Cardiac muscle cell (in vitro differentiated cells and primary cell): ENCODE measurements at regions not wholly inside any gene's neighbourhood (a gene's known extent, or its start where the extent isn't known, plus 50 kb on each side); places are given as distances from the start of the nearest gene placed in this dataset.
"Not testable (repeated sequence)": the region's sequence is repeated elsewhere in the genome, so short reads cannot be mapped to it uniquely, and the experiment has no call there.

Experiments
- DNase-seq, 2 donors: peaks; one replicate each; pipeline versions ENCODE4 v3.0.0 to v3.0.0-alpha.2; 2010 to 2017; ENCODE audit warnings: low read depth in 1 of 2, low spot score in 1 of 2
- H3K27ac ChIP-seq: fragments of 200-600 bp; sonication (generic); 2 replicates; pipeline ENCODE4 v1.5.1; 2016
- H3K27me3 ChIP-seq: fragments of 200-600 bp; sonication (generic); 2 replicates; pipeline ENCODE4 v1.6.0; 2016; ENCODE audit warnings: control low read depth
- H3K36me3 ChIP-seq: fragments of 200-600 bp; sonication (generic); 2 replicates; pipeline ENCODE4 v1.5.1; 2016; ENCODE audit warnings: control low read depth
- H3K4me1 ChIP-seq: fragments of 200-600 bp; sonication (generic); 2 replicates; pipeline ENCODE4 v1.8.1; 2017; ENCODE audit warnings: low read depth, mild to moderate bottlenecking, mixed run types
- H3K4me3 ChIP-seq: fragments of 200-600 bp; sonication (generic); 2 replicates; pipeline ENCODE4 v1.5.1; 2016; ENCODE audit warnings: mild to moderate bottlenecking
- H3K9me3 ChIP-seq: fragments of 200-600 bp; sonication (generic); 2 replicates; pipeline ENCODE4 v1.5.1; 2017; ENCODE audit warnings: low read depth, mild to moderate bottlenecking, control low read depth
- TF ChIP-seq, protein P1 (sequence below): IDR thresholded peaks from 2 replicates; pipeline ENCODE4 v1.5.1; 2012; ENCODE audit warnings: low read depth, mild to moderate bottlenecking, low read length

DNA sequence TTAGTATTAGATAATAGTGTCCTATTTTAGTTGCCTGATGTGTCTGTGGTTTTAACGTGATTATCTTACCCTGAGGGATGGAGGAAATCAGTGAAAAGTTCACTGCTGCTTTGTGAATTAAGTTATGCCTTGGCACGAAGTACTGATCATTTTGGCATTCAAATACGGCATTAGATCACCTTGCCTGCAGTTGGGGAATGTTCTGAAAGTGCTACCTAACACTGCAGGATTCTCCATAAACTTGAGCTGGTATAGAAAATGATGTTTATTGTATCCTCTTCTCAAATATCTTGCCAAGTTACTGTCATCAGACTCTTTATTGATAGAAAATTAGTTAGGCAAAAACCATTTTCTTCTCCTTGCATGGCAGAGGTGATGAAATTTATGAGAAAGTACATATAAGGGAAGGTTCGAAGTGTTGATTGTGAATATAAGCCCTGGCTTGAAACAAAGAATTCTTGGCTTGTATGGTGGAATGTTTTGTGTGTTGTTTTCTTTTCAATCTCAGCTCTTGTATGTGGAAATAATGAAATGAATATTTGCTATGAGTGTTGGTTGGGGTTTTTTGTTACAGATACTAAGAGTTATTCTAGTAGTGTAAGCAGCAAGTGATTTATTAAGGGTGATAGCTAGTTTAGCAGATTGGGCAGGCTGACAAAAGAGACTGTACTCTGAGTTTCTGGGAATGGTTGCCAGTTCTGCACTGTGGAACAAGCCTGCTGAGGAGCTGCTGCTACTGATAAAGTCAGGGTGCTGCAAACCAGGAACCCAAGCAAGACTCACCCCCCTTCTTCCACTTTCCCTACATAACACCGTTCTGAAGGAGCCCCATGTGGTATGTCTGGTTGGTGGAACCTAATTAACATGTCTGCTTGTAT lies 448.3 kb downstream of the PCNX1 start:
- Histone ChIP-seq H3K4me3 (no peak overlapping the region), H3K36me3 (no peaks in the 10 kb centered on the region), H3K27ac (peak overlapping the region; percentile 71), H3K9me3 (no peaks in the 10 kb centered on the region), H3K4me1 (peaks cover 19% of the 10 kb centered on the region), H3K27me3 (no peaks in the 10 kb centered on the region)
- TF ChIP-seq, protein P1, sequence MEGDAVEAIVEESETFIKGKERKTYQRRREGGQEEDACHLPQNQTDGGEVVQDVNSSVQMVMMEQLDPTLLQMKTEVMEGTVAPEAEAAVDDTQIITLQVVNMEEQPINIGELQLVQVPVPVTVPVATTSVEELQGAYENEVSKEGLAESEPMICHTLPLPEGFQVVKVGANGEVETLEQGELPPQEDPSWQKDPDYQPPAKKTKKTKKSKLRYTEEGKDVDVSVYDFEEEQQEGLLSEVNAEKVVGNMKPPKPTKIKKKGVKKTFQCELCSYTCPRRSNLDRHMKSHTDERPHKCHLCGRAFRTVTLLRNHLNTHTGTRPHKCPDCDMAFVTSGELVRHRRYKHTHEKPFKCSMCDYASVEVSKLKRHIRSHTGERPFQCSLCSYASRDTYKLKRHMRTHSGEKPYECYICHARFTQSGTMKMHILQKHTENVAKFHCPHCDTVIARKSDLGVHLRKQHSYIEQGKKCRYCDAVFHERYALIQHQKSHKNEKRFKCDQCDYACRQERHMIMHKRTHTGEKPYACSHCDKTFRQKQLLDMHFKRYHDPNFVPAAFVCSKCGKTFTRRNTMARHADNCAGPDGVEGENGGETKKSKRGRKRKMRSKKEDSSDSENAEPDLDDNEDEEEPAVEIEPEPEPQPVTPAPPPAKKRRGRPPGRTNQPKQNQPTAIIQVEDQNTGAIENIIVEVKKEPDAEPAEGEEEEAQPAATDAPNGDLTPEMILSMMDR, result no peak
- DNase-seq, result peak; percentile 12 to 83

DNA sequence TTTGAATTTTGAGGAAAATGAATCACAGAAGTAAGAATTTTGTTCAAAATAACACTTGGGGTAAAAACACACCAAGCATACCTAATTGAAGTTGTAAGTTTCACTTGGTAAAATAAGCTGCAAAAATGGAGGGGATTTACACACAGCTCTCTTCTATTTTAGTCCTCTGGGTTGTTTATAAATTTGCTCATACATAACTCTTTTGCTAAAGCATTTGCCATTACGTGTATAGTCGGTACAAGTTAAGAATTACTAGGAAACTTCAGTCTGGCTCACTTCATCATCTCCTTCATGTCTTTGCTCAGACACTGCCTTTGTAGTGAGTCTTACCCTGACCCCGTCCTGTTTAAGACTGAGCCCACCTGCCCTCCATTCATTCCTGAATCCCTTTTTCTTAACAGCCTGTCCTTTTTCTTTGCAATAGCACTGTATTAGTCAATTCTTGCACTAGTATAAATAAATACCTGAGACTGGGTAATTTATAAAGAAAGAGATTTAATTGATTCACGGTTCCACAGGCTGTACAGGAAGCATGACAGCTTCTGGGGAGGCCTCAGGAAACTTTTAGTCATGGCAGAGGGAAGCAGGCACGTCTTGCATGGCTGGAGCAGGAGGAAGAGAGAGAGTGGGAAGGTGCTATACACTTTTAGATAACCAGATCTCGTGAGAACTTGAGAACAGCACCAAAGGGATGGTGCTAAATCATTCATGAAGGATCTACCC lies 451.1 kb downstream of the PCNX1 start:
- Histone ChIP-seq H3K4me1 (peaks cover 31% of the 10 kb centered on the region), H3K9me3 (no peaks in the 10 kb centered on the region), H3K27ac (no peak overlapping the region), H3K27me3 (no peaks in the 10 kb centered on the region), H3K36me3 (no peaks in the 10 kb centered on the region), H3K4me3 (no peak overlapping the region)
- TF ChIP-seq, protein P1, result no peak
- DNase-seq, result no peak

GRCh38 chr14:71358932-71359421 lies 451.7 kb downstream of the PCNX1 start:
- DNase-seq, result not testable (repeated sequence)

DNA sequence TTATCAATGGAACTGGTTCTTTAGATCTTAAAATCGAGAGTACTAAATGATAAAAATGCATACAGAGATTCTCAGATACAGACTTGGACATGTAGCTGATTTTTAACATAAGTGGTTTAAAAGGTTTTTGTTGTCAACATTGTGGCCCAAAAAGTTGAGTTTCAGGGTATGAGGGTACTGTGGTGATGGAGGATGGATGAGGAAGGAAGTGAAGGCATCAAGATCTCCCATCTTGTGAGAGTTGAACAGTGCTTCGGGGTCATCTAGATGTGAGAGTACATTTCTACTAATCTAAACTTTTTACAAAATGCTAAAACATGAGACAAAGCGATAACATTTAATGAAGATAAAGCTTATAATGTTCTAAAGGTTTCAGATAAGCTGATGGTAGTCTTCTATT lies 452.6 kb downstream of the PCNX1 start:
- no peak overlapping the region for H3K27ac ChIP-seq
- DNase-seq, result no peak
- no peaks in the 10 kb centered on the region for H3K9me3 ChIP-seq
- TF ChIP-seq, protein P1, result no peak
- H3K4me1 ChIP-seq, result peaks cover 32% of the 10 kb centered on the region
- H3K36me3 ChIP-seq, result no peaks in the 10 kb centered on the region
- no peak overlapping the region for H3K4me3 ChIP-seq
- no peaks in the 10 kb centered on the region for H3K27me3 ChIP-seq

More at GRCh38 chr14:71358932-71359421, 451.7 kb downstream of the PCNX1 start:
- H3K27ac ChIP-seq, H3K4me3 ChIP-seq, H3K36me3 ChIP-seq, H3K27me3 ChIP-seq, H3K9me3 ChIP-seq: not testable (repeated sequence)
- peaks cover 36% of the 10 kb centered on the region for H3K4me1 ChIP-seq

GRCh38 chr14:71361336-71361735 lies 454.1 kb downstream of the PCNX1 start:
- Histone ChIP-seq H3K27me3 (no peaks in the 10 kb centered on the region), H3K27ac (no peak overlapping the region), H3K36me3 (no peaks in the 10 kb centered on the region), H3K4me1 (peaks cover 19% of the 10 kb centered on the region), H3K9me3 (no peaks in the 10 kb centered on the region), H3K4me3 (no peak overlapping the region)
- TF ChIP-seq, protein P1, result no peak
- peak in 1 of 2 donors; percentile 53 for DNase-seq

DNA sequence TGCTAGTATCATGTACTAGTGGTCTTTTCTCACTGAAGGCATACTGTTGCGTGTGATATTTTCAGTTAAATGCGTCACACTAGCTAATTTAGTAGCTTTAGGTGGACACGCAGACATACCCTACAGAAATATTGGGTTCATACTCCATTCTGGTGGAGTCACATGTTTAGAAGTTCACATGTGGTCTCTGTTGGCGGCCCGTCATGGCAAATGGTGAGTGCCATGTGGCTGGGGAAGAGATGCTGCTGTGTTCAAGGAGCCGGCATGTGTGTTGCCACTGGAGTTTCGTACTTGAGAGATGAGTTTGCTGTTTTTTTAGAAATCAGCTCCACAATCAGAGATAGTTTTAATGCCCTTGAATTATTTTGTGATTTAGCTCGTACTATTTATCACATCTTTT lies 454.6 kb downstream of the PCNX1 start:
- no peak for DNase-seq
- H3K4me3 ChIP-seq, result no peak overlapping the region
- TF ChIP-seq, protein P1, result no peak
- no peaks in the 10 kb centered on the region for H3K9me3 ChIP-seq
- H3K27ac ChIP-seq, result no peak overlapping the region
- peaks cover 19% of the 10 kb centered on the region for H3K4me1 ChIP-seq
- H3K27me3 ChIP-seq, result no peaks in the 10 kb centered on the region
- no peaks in the 10 kb centered on the region for H3K36me3 ChIP-seq
